HepG2 (cell line): ENCODE measurements at regions not wholly inside any gene's neighbourhood (a gene's known extent, or its start where the extent isn't known, plus 50 kb on each side); places are given as distances from the start of the nearest gene placed in this dataset.

Source experiments
- CCDC6 ChIP-seq: sonication (generic); formaldehyde crosslinking; IDR thresholded peaks from 2 replicates; pipeline ENCODE4 v1.8.1; 2022; ENCODE audit warnings: mild to moderate bottlenecking, missing genetic modification reagents, moderate library complexity
- JDP2 ChIP-seq: sonication (generic); formaldehyde crosslinking; IDR thresholded peaks from 2 replicates; pipeline ENCODE4 v1.8.1; 2022; ENCODE audit warnings: missing genetic modification reagents, borderline replicate concordance
- NFE2L1 ChIP-seq: sonication (generic); formaldehyde crosslinking; IDR thresholded peaks from 2 replicates; pipeline ENCODE4 v1.4.0; 2020; ENCODE audit warnings: missing genetic modification reagents, mild to moderate bottlenecking, borderline replicate concordance
- ZFP82 ChIP-seq: sonication (generic); formaldehyde crosslinking; IDR thresholded peaks from 2 replicates; pipeline ENCODE4 v1.5.1; 2020; ENCODE audit warnings: mild to moderate bottlenecking, missing genetic modification reagents, borderline replicate concordance
- ZNF577 ChIP-seq: sonication (generic); formaldehyde crosslinking; IDR thresholded peaks from 2 replicates; pipeline ENCODE4 v1.4.0; 2020; ENCODE audit warnings: mild to moderate bottlenecking, low read depth, missing genetic modification reagents, borderline replicate concordance
- ZNF891 ChIP-seq: sonication (generic); formaldehyde crosslinking; IDR thresholded peaks from 2 replicates; pipeline ENCODE4 v1.5.0; 2020; ENCODE audit warnings: mild to moderate bottlenecking, missing genetic modification reagents
- TF ChIP-seq, protein P1 (sequence below): sonication (generic); formaldehyde crosslinking; IDR thresholded peaks from 2 replicates; pipeline ENCODE4 v1.4.0; 2020; ENCODE audit warnings: missing genetic modification reagents
- TF ChIP-seq, protein P2 (sequence below), 2 experiments: sonication (generic) in 1 of 2; formaldehyde crosslinking in 1 of 2; IDR thresholded peaks; 2 replicates each; pipeline versions ENCODE4 v1.6.1 to v1.9.0; 2014 to 2022; ENCODE audit warnings: antibody characterized with exemption in 1 of 2, borderline replicate concordance in 1 of 2, inconsistent platforms in 1 of 2, low read depth in 1 of 2, missing genetic modification reagents in 1 of 2

DNA sequence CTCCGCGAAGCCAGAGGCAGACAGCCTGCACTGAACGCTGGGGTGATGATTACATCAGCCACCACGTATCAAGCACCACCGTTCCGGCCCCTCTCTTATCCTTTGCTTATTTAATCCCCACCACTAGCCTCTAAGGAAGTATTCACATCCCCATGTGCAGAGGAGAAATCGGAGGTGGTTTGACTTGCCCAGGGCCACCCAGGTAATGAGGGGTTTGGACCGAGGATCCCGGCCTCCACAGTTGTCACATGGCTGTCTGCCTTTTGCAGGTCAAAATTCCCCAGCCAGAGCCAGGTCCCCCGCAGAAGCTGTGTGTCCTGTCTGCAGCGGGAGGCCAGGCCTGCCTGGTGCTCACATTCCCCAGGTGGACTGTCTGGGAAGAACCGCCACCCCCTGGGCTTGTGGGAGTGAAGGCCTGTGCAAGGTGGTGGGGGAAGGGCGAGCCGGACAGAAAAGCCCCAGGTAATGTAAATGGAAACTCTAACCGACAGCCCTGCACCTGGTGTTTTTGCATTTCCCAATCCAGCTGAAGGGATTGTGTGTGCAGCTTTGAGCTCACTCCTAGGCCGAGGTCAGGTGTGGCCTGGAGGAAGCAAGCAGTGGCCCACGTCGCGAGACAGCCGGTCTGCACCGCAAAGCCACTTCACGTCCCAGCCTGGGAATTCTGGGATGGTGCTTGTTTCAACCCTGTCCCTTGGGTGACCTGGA, 108.5 kb upstream of the ID2 start (continued):
- TF ChIP-seq, protein P1, sequence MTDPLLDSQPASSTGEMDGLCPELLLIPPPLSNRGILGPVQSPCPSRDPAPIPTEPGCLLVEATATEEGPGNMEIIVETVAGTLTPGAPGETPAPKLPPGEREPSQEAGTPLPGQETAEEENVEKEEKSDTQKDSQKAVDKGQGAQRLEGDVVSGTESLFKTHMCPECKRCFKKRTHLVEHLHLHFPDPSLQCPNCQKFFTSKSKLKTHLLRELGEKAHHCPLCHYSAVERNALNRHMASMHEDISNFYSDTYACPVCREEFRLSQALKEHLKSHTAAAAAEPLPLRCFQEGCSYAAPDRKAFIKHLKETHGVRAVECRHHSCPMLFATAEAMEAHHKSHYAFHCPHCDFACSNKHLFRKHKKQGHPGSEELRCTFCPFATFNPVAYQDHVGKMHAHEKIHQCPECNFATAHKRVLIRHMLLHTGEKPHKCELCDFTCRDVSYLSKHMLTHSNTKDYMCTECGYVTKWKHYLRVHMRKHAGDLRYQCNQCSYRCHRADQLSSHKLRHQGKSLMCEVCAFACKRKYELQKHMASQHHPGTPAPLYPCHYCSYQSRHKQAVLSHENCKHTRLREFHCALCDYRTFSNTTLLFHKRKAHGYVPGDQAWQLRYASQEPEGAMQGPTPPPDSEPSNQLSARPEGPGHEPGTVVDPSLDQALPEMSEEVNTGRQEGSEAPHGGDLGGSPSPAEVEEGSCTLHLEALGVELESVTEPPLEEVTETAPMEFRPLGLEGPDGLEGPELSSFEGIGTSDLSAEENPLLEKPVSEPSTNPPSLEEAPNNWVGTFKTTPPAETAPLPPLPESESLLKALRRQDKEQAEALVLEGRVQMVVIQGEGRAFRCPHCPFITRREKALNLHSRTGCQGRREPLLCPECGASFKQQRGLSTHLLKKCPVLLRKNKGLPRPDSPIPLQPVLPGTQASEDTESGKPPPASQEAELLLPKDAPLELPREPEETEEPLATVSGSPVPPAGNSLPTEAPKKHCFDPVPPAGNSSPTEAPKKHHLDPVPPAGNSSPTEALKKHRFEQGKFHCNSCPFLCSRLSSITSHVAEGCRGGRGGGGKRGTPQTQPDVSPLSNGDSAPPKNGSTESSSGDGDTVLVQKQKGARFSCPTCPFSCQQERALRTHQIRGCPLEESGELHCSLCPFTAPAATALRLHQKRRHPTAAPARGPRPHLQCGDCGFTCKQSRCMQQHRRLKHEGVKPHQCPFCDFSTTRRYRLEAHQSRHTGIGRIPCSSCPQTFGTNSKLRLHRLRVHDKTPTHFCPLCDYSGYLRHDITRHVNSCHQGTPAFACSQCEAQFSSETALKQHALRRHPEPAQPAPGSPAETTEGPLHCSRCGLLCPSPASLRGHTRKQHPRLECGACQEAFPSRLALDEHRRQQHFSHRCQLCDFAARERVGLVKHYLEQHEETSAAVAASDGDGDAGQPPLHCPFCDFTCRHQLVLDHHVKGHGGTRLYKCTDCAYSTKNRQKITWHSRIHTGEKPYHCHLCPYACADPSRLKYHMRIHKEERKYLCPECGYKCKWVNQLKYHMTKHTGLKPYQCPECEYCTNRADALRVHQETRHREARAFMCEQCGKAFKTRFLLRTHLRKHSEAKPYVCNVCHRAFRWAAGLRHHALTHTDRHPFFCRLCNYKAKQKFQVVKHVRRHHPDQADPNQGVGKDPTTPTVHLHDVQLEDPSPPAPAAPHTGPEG, result no peak; the same call in 1 of the 2 replicates
- TF ChIP-seq JDP2 (CRISPR knock-in tag) (no peak; the same call in 1 of the 2 replicates), ZNF577 (no peak), CCDC6 (peak; percentile 6; the same call in 1 of the 2 replicates), NFE2L1 (CRISPR knock-in tag) (no peak), ZFP82 (CRISPR knock-in tag) (no peak), ZNF891 (CRISPR knock-in tag) (no peak)
- TF ChIP-seq, protein P2, sequence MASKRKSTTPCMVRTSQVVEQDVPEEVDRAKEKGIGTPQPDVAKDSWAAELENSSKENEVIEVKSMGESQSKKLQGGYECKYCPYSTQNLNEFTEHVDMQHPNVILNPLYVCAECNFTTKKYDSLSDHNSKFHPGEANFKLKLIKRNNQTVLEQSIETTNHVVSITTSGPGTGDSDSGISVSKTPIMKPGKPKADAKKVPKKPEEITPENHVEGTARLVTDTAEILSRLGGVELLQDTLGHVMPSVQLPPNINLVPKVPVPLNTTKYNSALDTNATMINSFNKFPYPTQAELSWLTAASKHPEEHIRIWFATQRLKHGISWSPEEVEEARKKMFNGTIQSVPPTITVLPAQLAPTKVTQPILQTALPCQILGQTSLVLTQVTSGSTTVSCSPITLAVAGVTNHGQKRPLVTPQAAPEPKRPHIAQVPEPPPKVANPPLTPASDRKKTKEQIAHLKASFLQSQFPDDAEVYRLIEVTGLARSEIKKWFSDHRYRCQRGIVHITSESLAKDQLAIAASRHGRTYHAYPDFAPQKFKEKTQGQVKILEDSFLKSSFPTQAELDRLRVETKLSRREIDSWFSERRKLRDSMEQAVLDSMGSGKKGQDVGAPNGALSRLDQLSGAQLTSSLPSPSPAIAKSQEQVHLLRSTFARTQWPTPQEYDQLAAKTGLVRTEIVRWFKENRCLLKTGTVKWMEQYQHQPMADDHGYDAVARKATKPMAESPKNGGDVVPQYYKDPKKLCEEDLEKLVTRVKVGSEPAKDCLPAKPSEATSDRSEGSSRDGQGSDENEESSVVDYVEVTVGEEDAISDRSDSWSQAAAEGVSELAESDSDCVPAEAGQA (IDR thresholded peaks at IDR 0.05; ENCODE audit: low read depth), result 0 out of 2 replicates have a peak, but pooled peaks have one; percentile 12
- TF ChIP-seq, protein P2 (CRISPR knock-in tag; IDR thresholded peaks at IDR 0.05; ENCODE audit: borderline replicate concordance), result no peak
